GM19239 (cell line): ENCODE measurements at regions not wholly inside any gene's neighbourhood (a gene's known extent, or its start where the extent isn't known, plus 50 kb on each side); places are given as distances from the start of the nearest gene placed in this dataset.

Experiments used
- DNase-seq: peaks from one replicate; pipeline ENCODE4 v3.0.0; 2011; ENCODE audit warnings: low spot score; ENCODE audit not compliant: insufficient read length
- FAIRE-seq: peaks from 2 replicates; lab custom pipeline; 2011; peaks lifted over from hg19 to GRCh38; lab: Jason Lieb, UNC

GRCh38 chr7:68900096-68900495 lies 698.2 kb upstream of the AUTS2 start:
- DNase-seq (no peak), FAIRE-seq (no peak)

- DNase-seq (no peak), FAIRE-seq (no peak)
These were observed 693.6 kb upstream of the AUTS2 start for GRCh38 chr7:68904630-68905029.

- DNase-seq (no peak), FAIRE-seq (no peak)
These were observed 686.5 kb upstream of the AUTS2 start for GRCh38 chr7:68911754-68912153.

GRCh38 chr7:68914006-68914405 lies 684.3 kb upstream of the AUTS2 start:
- DNase-seq (no peak), FAIRE-seq (no peak)

DNA sequence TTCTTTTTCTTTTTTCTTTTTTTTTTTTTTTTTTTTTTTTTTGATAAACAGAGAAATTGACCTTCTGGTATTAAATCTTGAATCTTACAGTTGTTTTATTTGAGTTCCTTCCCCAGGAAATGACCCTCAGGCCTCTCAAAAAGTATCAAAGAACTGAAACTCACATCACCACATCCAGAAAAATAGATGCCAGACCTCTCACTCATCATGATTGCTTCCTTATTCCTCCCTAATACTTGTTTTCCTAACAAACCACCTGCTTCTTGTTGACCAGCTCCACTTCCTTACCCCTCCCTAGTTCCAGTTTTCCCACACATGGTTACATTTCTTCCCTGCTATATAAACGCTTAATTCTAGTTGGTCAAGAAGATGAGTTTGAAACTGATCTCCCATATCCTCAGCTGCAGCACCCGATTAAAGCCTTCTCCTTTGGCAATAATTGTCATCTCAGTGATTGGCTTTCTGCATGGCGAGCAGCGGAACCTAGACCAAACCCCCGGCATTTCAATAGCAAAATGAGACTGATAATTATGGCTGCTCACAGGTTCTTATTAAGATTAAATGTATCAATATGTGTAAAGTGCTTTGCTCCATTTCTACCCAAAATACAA lies 681.1 kb upstream of the AUTS2 start:
- FAIRE-seq (no peak), DNase-seq (no peak)

- FAIRE-seq, result no peak
These were observed 679.7 kb upstream of the AUTS2 start for GRCh38 chr7:68918621-68919020.

DNA sequence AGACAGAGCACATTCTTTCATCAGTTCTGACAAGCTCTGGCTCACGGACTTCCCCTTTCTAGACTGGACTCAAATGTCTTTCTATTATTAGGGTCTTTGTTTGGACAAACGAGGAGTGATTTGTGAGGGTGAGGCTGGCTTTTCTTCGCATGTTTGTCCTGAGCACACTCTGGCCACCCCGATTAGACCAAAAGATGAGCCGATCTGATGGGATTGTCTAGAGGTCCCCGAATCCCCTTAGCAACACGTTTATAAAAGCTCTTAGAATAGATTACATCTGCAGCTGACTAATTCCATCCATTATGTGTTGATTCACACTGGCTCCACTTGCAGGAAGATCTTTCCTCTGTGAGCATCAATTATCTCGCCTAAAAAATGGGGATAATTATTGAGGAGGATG lies 675.4 kb upstream of the AUTS2 start:
- FAIRE-seq, result no peak
- DNase-seq, result no peak

More at GRCh38 chr7:68918621-68919020, 679.7 kb upstream of the AUTS2 start:
- DNase-seq, result no peak

DNA sequence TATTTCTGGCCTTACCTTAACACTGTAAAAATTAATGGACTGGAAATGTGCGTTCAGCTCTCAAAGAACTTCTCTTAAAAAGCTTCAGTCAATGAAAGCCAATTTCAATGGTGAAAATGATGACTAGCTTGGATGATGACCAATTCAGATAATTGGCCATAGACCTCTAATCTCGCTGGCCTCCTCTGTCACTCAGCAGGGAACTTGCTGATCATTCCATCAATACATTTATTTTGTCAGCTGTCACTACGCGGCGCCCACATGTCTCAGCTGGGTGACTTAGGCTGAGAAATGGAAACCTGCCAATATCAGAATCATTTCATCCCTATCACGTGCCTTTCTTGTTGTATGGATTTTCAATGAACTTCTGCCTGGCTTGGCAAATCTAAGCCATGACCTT lies 673.0 kb upstream of the AUTS2 start:
- no peak for FAIRE-seq
- DNase-seq, result no peak

DNA sequence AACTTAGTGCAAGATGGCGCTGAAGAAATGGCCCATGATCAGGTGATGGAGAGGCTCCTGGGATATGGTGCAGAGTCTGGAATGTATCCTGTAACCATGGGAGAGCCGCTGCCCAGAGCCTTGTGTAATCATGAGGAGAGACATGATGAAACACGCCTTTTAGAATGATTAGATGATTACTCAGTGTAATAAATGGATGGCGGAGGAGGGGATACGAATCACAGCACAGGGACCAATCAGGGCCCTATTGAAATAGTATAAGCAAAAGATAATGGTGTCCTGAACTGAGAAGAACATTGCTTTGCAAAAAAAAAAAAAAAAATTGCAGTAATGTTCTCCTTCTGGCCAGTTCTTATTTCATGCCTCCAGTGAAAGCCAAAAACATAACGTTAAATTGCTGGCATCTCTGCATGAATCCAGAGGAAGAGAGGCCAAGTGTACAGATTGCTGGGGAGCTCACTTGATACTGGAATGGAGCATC lies 668.5 kb upstream of the AUTS2 start:
- FAIRE-seq (no peak), DNase-seq (no peak)

DNA sequence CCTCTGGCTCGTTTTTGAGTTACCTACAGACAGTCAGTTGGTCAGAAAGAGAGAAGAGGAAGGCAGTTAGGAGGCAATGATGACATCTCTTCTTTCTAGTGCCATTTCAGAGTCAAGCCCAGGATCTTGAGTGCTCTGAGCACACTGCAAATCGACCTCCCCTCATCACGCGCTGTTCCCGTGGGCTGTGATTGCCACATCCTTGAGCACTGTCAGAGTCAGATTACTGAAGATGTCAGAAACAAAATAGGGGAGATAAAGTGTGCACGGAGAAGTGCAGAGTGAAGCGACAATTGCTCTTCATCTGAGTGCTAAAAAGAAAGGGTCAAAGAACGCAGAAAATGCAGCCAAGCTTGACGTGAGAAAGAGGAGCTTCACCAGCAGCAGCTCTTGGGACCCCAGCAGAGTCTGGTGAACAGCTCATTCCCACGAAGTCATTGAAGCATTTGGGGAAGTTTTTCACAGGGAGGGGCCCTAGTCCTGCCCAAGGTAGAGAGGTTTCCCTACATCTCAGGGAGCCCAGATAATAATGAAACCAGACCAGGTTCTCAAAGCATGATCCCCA lies 661.7 kb upstream of the AUTS2 start:
- DNase-seq (no peak), FAIRE-seq (no peak)

GRCh38 chr7:68938151-68938550 lies 660.1 kb upstream of the AUTS2 start:
- no peak for DNase-seq
- no peak for FAIRE-seq

DNA sequence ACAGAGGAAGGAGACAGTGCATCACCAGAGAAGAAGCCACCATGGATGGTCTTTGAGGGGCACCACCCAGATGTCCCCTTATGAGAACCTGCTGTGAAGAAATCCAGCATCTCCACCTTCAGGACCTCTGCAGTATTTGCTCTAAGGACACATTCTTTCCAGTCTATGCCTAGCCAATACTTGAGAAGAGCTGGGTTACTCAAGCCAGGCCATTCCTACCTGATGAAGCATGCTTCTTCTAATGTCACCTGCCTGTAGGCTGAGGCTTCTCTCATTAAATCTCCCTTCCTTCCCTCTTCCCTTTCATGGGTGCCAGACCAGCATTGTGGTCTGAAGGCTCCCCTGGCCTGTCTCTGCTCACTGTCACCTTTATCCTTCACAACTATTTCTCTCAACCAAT lies 654.5 kb upstream of the AUTS2 start:
- DNase-seq (no peak), FAIRE-seq (no peak)

DNA sequence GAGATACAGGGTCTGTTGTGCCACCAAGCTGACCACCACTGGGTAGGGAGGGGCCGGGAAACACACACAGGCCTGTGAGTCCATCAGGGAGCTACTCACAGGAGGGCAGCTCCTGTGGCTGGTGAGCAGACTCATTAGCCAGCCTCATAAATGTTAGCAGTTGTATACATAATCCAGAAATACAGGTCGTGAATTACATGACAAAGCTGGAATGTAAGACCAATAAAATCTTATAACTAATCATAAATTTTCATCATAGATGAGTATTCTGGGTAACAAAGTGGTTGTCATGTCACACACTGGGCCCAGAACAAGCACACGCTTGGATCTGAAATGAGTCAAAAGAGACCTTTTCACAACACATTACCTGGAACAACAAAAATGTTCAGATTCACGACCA lies 642.6 kb upstream of the AUTS2 start:
- FAIRE-seq (no peak), DNase-seq (no peak)

DNA sequence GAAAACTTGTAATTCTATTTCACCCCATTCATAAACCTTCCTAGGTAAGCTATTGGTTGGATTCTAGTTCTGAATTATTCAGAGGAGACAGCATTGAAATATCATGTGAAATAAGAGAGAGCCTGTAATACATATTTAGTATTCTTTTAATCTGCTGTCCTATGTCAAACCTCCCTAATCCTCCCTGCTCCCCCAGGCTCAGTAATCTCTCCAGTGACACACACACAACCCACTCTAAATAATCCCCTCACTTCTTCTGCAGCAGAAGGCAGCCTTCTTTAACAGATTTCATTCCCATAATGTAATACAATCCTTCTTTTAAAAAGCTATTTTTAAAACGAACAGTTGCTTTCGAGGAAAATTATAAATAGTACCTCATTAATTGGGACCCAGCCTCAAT lies 639.7 kb upstream of the AUTS2 start:
- FAIRE-seq, result no peak

DNA sequence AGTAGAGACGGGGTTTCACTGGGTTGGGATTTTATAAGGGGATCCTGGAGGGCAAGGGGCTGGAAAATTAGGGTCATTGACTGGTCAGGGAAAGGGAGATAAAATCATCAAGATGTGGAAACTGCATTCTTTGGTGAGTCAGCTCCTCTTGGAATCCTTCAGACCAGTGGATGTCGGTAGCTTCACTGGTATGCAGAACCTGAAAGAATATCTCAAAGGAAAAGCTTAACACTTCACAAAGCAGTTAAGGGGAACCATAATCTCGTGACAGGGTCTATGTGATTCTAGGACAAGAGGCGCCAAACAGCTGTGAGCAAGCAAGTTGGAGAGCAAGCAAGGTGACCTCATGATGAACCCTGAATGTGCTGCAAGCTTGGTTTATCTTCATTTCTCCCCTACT lies 634.7 kb upstream of the AUTS2 start:
- FAIRE-seq (no peak), DNase-seq (no peak)

More for the DNA sequence above, 639.7 kb upstream of the AUTS2 start:
- DNase-seq, result no peak

DNA sequence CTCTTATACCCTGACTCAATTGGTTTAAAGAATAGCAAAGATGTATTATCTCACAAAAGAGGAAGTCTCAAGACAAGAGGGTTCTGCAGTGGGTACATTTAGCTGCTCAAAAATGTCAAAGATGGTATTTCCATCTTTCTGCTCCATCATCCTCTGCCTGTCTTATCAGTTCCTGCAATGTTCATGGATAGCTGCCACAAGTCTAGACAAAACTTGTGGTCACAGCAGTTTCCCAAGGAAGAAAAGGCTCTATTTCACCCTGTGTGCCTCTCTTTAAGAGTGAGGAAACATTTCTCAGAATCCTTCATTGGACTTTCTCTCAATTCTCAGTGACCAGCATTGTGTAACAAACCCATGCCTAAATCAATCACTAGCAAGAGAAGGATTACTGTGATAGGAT lies 634.2 kb upstream of the AUTS2 start:
- FAIRE-seq, result no peak
- DNase-seq, result no peak

DNA sequence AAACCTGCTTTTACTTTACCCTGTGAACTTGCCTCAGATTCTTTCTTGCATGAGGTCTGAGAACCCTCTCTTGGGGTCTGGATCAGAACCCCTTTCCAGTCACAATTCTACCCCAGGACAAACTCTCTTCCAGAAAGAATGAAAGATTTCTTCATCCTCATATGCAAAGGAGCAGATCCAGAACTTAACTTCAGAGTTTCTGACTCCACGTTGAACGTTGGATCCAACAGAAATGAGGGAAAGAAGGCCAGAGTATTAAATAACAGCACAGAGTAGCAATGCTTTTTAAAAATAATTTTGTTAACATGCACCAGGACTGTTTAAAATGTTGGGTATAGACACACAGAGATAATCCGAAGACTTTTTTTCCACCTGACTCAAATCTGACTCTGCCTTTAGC lies 632.9 kb upstream of the AUTS2 start:
- DNase-seq (no peak), FAIRE-seq (no peak)

DNA sequence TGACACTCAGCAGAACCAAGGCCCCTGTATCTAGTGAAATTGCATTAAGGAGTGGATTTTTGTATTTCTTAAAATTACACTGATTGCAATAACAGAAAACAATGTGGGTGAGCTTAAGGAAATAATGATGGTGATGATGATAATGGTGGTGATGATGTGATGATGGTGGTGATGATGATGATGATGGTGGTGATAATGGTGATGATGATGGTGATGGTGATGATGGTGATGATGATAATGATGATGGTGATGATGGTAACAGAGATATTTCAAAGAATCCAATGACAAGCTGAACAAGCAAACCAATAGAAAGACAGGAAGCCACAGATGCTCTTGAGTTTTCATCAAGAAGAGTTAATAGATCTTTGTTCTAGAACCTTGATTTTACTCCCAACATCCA lies 630.7 kb upstream of the AUTS2 start:
- DNase-seq (no peak), FAIRE-seq (no peak)

DNA sequence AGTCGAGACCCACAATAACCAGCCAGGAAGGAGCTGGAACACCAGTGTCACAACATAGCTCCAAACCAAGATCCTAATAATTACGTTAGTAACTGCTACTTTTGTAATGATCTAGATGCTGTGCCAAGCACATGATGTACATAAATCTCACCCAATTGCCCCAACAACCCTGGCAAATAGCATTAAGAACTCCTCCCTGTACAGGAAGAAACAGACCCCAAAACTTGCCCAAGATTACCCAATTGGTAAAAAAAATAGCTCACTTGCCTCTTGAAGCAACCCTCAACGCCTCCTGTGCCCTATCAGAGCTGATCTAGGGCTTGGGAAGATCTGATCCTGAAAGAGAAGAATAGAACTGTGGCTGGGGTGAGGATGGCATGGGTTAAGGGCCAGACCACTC lies 628.7 kb upstream of the AUTS2 start:
- FAIRE-seq, result no peak

GRCh38 chr7:68971634-68972340 lies 626.5 kb upstream of the AUTS2 start:
- FAIRE-seq (no peak), DNase-seq (no peak)

More for the DNA sequence above, 628.7 kb upstream of the AUTS2 start:
- DNase-seq, result no peak

GRCh38 chr7:68977385-68978055 lies 620.8 kb upstream of the AUTS2 start:
- FAIRE-seq (no peak), DNase-seq (no peak)
